KMS-11 (cell line): ENCODE measurements at regions not wholly inside any gene's neighbourhood (a gene's known extent, or its start where the extent isn't known, plus 50 kb on each side); places are given as distances from the start of the nearest gene placed in this dataset.

ENCODE experiments used
- H2AFZ ChIP-seq: fragments of 200-600 bp; sonication (generic); 2 replicates; pipeline ENCODE4 v1.6.1; 2016; ENCODE audit warnings: antibody characterized with exemption, mixed run types, low read depth
- H3K27ac ChIP-seq: fragments of 200-600 bp; sonication (generic); 2 replicates; pipeline ENCODE4 v1.6.1; 2016; ENCODE audit warnings: mild to moderate bottlenecking, mixed run types
- H3K27me3 ChIP-seq: fragments of 200-600 bp; sonication (generic); 2 replicates; pipeline ENCODE4 v1.6.1; 2017; ENCODE audit warnings: mild to moderate bottlenecking, low read depth, mixed run types, moderate library complexity; ENCODE audit not compliant: insufficient read depth
- H3K36me3 ChIP-seq: fragments of 200-600 bp; sonication (generic); 2 replicates; pipeline ENCODE4 v1.6.1; 2017; ENCODE audit warnings: mild to moderate bottlenecking, mixed run types; ENCODE audit not compliant: insufficient read depth
- H3K4me1 ChIP-seq: fragments of 200-600 bp; sonication (generic); 2 replicates; pipeline ENCODE4 v1.6.1; 2016; ENCODE audit warnings: mild to moderate bottlenecking, low read depth, mixed run types; ENCODE audit not compliant: poor library complexity, severe bottlenecking
- H3K4me2 ChIP-seq: fragments of 200-600 bp; sonication (generic); 2 replicates; pipeline ENCODE4 v1.7.0; 2016; ENCODE audit warnings: mild to moderate bottlenecking, mixed run types
- H3K4me3 ChIP-seq: fragments of 200-600 bp; sonication (generic); IDR thresholded peaks from 2 replicates; pipeline ENCODE4 v1.6.1; 2017; ENCODE audit warnings: low read depth, low read length, mixed read lengths; ENCODE audit not compliant: insufficient read depth
- H3K79me2 ChIP-seq: fragments of 200-600 bp; sonication (generic); 2 replicates; pipeline ENCODE4 v1.6.1; 2016; ENCODE audit warnings: low read depth, mixed run types; ENCODE audit not compliant: insufficient read depth
- H3K9ac ChIP-seq: fragments of 200-600 bp; sonication (generic); 2 replicates; pipeline ENCODE4 v1.6.1; 2016; ENCODE audit warnings: mild to moderate bottlenecking, mixed run types
- H4K20me1 ChIP-seq: fragments of 200-600 bp; sonication (generic); 2 replicates; pipeline ENCODE4 v1.6.1; 2016; ENCODE audit warnings: mild to moderate bottlenecking, mixed run types; ENCODE audit not compliant: insufficient read depth
- CTCF ChIP-seq: fragments of 200-600 bp; sonication (generic); conservative IDR thresholded peaks from 2 replicates; pipeline ENCODE4 v1.6.1; 2017; ENCODE audit warnings: low read depth, mild to moderate bottlenecking, antibody characterized with exemption, low read length, moderate library complexity, mixed read lengths

GRCh38 chr3:189393598-189393997 is 221.8 kb downstream of the TPRG1 start:
- TF ChIP-seq CTCF = no peak
- no peak overlapping the region for H3K27ac ChIP-seq
- no peak overlapping the region for H3K9ac ChIP-seq
- H3K4me3 ChIP-seq = no peak overlapping the region
- H3K36me3 ChIP-seq = no peaks in the 10 kb centered on the region
- no peaks in the 10 kb centered on the region for H3K79me2 ChIP-seq
- no peaks in the 10 kb centered on the region for H3K27me3 ChIP-seq
- H2AFZ ChIP-seq = no peak overlapping the region
- peaks cover 9% of the 10 kb centered on the region for H3K4me1 ChIP-seq
- H4K20me1 ChIP-seq = no peaks in the 10 kb centered on the region
- no peak overlapping the region for H3K4me2 ChIP-seq

GRCh38 chr3:189394599-189395121 is 222.9 kb downstream of the TPRG1 start:
- Histone ChIP-seq H3K79me2 (no peaks in the 10 kb centered on the region), H3K4me3 (no peak overlapping the region), H3K4me2 (peak overlapping the region; percentile 14; the same call in 1 of the 2 replicates), H3K9ac (no peak overlapping the region), H3K4me1 (peaks cover under 1% of the 10 kb centered on the region), H3K27ac (no peak overlapping the region; the same call in 1 of the 2 replicates), H4K20me1 (no peaks in the 10 kb centered on the region), H3K36me3 (no peaks in the 10 kb centered on the region), H2AFZ (no peak overlapping the region; the same call in 1 of the 2 replicates), H3K27me3 (no peaks in the 10 kb centered on the region)
- no peak for TF ChIP-seq CTCF

GRCh38 chr3:189395825-189396224 is 224.1 kb downstream of the TPRG1 start:
- H3K4me3 ChIP-seq = no peak overlapping the region
- H3K9ac ChIP-seq = no peak overlapping the region
- no peaks in the 10 kb centered on the region for H4K20me1 ChIP-seq
- H3K27ac ChIP-seq = no peak overlapping the region
- H3K36me3 ChIP-seq = no peaks in the 10 kb centered on the region
- no peak overlapping the region for H2AFZ ChIP-seq
- no peaks in the 10 kb centered on the region for H3K27me3 ChIP-seq
- H3K4me1 ChIP-seq = no peaks in the 10 kb centered on the region
- H3K79me2 ChIP-seq = no peaks in the 10 kb centered on the region
- H3K4me2 ChIP-seq = no peak overlapping the region
- no peak for TF ChIP-seq CTCF

- no peak overlapping the region for H2AFZ ChIP-seq
- TF ChIP-seq CTCF = no peak
- H3K4me3 ChIP-seq = no peak overlapping the region
- H3K4me2 ChIP-seq = no peak overlapping the region
- H4K20me1 ChIP-seq = no peaks in the 10 kb centered on the region
- H3K27me3 ChIP-seq = no peaks in the 10 kb centered on the region
- no peak overlapping the region for H3K9ac ChIP-seq
- no peak overlapping the region for H3K27ac ChIP-seq
- H3K4me1 ChIP-seq = no peaks in the 10 kb centered on the region
- H3K79me2 ChIP-seq = no peaks in the 10 kb centered on the region
- no peaks in the 10 kb centered on the region for H3K36me3 ChIP-seq
Observed at GRCh38 chr3:189398656-189399055, 226.9 kb downstream of the TPRG1 start.

- no peak overlapping the region for H3K27ac ChIP-seq
Observed at GRCh38 chr3:189401196-189401595, 229.4 kb downstream of the TPRG1 start.

More at GRCh38 chr3:189401196-189401595, 229.4 kb downstream of the TPRG1 start:
- H3K4me3 ChIP-seq = no peak overlapping the region
- H3K4me2 ChIP-seq = no peak overlapping the region
- no peak overlapping the region for H3K9ac ChIP-seq
- no peaks in the 10 kb centered on the region for H4K20me1 ChIP-seq
- H3K79me2 ChIP-seq = no peaks in the 10 kb centered on the region
- no peak overlapping the region for H2AFZ ChIP-seq
- H3K27me3 ChIP-seq = no peaks in the 10 kb centered on the region
- no peaks in the 10 kb centered on the region for H3K36me3 ChIP-seq
- no peaks in the 10 kb centered on the region for H3K4me1 ChIP-seq
- no peak for TF ChIP-seq CTCF
